ENCODE measurements at regions not wholly inside any gene's neighbourhood (a gene's known extent, or its start where the extent isn't known, plus 50 kb on each side); places are given as distances from the start of the nearest gene placed in this dataset.

DNA sequence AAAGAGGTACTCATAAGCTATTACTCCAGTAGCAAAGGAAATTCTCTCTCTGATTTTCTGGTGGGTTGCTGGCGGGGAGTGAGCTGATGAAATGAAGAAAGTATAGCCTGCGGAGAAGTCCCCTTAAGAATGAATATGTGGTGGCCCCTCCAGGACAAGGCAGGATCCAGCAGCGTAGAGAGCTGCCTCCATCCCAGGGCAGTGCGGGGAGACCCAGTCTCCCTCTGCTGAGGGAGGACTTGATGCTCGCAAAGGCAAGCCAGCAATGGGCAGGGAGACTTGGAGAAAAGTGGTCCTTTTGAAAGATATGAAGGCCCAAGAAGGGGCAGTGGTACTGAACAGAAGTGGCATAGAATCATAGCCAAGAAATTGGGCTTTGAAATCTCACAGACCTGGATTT lies 106.0 kb upstream of the SLC44A3 start:
- TF ChIP-seq, protein P1, sequence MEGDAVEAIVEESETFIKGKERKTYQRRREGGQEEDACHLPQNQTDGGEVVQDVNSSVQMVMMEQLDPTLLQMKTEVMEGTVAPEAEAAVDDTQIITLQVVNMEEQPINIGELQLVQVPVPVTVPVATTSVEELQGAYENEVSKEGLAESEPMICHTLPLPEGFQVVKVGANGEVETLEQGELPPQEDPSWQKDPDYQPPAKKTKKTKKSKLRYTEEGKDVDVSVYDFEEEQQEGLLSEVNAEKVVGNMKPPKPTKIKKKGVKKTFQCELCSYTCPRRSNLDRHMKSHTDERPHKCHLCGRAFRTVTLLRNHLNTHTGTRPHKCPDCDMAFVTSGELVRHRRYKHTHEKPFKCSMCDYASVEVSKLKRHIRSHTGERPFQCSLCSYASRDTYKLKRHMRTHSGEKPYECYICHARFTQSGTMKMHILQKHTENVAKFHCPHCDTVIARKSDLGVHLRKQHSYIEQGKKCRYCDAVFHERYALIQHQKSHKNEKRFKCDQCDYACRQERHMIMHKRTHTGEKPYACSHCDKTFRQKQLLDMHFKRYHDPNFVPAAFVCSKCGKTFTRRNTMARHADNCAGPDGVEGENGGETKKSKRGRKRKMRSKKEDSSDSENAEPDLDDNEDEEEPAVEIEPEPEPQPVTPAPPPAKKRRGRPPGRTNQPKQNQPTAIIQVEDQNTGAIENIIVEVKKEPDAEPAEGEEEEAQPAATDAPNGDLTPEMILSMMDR (IDR thresholded peaks at IDR 0.05) = no peak
- no peak for TF ChIP-seq EZH2phosphoT487 (IDR thresholded peaks at IDR 0.05)
- no peak for TF ChIP-seq EZH2 (IDR thresholded peaks at IDR 0.05)
